Psoas muscle (tissue), 7 donors: ENCODE measurements at regions not wholly inside any gene's neighbourhood (a gene's known extent, or its start where the extent isn't known, plus 50 kb on each side); places are given as distances from the start of the nearest gene placed in this dataset.

Experiments
- ATAC-seq, 4 donors: fragments of 200-7000 bp; cut with Tn5 transposase; one replicate each; pipeline ENCODE4 v1.9.1; 2020; ENCODE audit warnings: moderate library complexity in 3 of 4, mild to moderate bottlenecking in 2 of 4
- DNase-seq, 2 donors: peaks; one replicate each; pipeline ENCODE4 v3.0.0-alpha.2; 2020
- H3K27ac ChIP-seq: fragments of 200-600 bp; one replicate; pipeline ENCODE4 v1.8.0; 2022
- H3K27me3 ChIP-seq, 3 donors: fragments of 200-600 bp in 1 of 3; one replicate each; pipeline versions ENCODE4 v1.6.1 to v1.8.0; 2013 to 2022; ENCODE audit warnings: low read length in 2 of 3, mild to moderate bottlenecking in 2 of 3, moderate library complexity in 1 of 3; ENCODE audit not compliant: insufficient read depth in 3 of 3
- H3K36me3 ChIP-seq, 2 donors: fragments of 200-600 bp in 1 of 2; one replicate each; pipeline versions ENCODE4 v1.6.1 to v1.8.0; 2013 to 2022; ENCODE audit warnings: low read depth in 1 of 2, mild to moderate bottlenecking in 1 of 2, moderate library complexity in 1 of 2; ENCODE audit not compliant: insufficient read depth in 1 of 2
- H3K4me1 ChIP-seq: fragments of 200-600 bp; one replicate; pipeline ENCODE4 v1.8.0; 2022
- H3K4me3 ChIP-seq: fragments of 200-600 bp; one replicate; pipeline ENCODE4 v1.8.0; 2022; ENCODE audit warnings: mild to moderate bottlenecking
- H3K9me3 ChIP-seq: fragments of 200-600 bp; one replicate; pipeline ENCODE4 v1.8.0; 2022
- WGBS, 3 donors: extraction: QIAGEN DNeasy Blood & Tissue Kit; methylation state at CpG; one replicate each; pipeline versions ENCODE4 v1.1.6 to v1.1.7; 2013; 5-methylcytosine and 5-hydroxymethylcytosine counted together
- intact Hi-C, 2 donors: fragments of 100-400 bp; cut with DNase I; formaldehyde crosslinking; loops; one replicate each; pipeline versions ENCODE4 v1.11.0 to v1.14.2; 2022
- TF ChIP-seq, protein P1 (sequence below): fragments of 200-600 bp; IDR thresholded peaks from one replicate; pipeline ENCODE4 v1.8.0; 2022; ENCODE audit warnings: antibody characterized with exemption
- donor health status: healthy with polysubstance abuse.
- donor health status: DM: no; HTN: no; CAD: no; lungs with moderate emphysema.
- donor health status: Bipolar disorder and iron deficiency.
- donor health status: healthy.
- donor health status: DM: yes; HTN: yes; CAD: no.
- donor health status: DM: no; HTN: no; CAD: no.
- donor health status: DM: yes; HTN: yes; CAD: no.

- H3K9me3 ChIP-seq = peaks cover 8% of the 10 kb centered on the region
- no peaks in the 10 kb centered on the region for H3K27me3 ChIP-seq
- 39 to 49% (median 46%) methylated on average over 12 of the region's 12 CpGs for WGBS, 3 donors
- no peaks in the 10 kb centered on the region for H3K36me3 ChIP-seq
- no peaks in the 10 kb centered on the region for H3K4me1 ChIP-seq
- H3K4me3 ChIP-seq = no peak overlapping the region
- intact Hi-C loops = no loop called here
- ATAC-seq (no peak), DNase-seq (no peak)
- TF ChIP-seq, protein P1, sequence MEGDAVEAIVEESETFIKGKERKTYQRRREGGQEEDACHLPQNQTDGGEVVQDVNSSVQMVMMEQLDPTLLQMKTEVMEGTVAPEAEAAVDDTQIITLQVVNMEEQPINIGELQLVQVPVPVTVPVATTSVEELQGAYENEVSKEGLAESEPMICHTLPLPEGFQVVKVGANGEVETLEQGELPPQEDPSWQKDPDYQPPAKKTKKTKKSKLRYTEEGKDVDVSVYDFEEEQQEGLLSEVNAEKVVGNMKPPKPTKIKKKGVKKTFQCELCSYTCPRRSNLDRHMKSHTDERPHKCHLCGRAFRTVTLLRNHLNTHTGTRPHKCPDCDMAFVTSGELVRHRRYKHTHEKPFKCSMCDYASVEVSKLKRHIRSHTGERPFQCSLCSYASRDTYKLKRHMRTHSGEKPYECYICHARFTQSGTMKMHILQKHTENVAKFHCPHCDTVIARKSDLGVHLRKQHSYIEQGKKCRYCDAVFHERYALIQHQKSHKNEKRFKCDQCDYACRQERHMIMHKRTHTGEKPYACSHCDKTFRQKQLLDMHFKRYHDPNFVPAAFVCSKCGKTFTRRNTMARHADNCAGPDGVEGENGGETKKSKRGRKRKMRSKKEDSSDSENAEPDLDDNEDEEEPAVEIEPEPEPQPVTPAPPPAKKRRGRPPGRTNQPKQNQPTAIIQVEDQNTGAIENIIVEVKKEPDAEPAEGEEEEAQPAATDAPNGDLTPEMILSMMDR = peak; percentile 10
- H3K27ac ChIP-seq = no peak overlapping the region
These were observed 270.8 kb downstream of the BMP7 start for GRCh38 chr20:56995635-56996075.

GRCh38 chr20:56996533-56996932 is 269.9 kb downstream of the BMP7 start:
- H3K27me3 ChIP-seq = no peaks in the 10 kb centered on the region
- intact Hi-C loops = no loop called here
- WGBS, 3 donors = 87 to 96% (median 92%) methylated on average over 2 of the region's 2 CpGs

GRCh38 chr20:56998438-56998837 is 268.0 kb downstream of the BMP7 start:
- no peak for ATAC-seq
- intact Hi-C loops = no loop called here
- Histone ChIP-seq H3K27ac (no peak overlapping the region), H3K9me3 (peaks cover 8% of the 10 kb centered on the region), H3K27me3 (no peaks in the 10 kb centered on the region), H3K4me1 (no peaks in the 10 kb centered on the region), H3K4me3 (no peak overlapping the region), H3K36me3 (no peaks in the 10 kb centered on the region)
- no peak for DNase-seq
- TF ChIP-seq, protein P1 = no peak
- WGBS, 3 donors = 83 to 92% (median 92%) methylated on average over 3 of the region's 3 CpGs

More at GRCh38 chr20:56996533-56996932, 269.9 kb downstream of the BMP7 start:
- TF ChIP-seq, protein P1 = no peak
- Histone ChIP-seq H3K27ac (no peak overlapping the region), H3K36me3 (no peaks in the 10 kb centered on the region), H3K4me1 (no peaks in the 10 kb centered on the region), H3K4me3 (no peak overlapping the region), H3K9me3 (peaks cover 8% of the 10 kb centered on the region)
- DNase-seq = no peak
- no peak for ATAC-seq

DNA sequence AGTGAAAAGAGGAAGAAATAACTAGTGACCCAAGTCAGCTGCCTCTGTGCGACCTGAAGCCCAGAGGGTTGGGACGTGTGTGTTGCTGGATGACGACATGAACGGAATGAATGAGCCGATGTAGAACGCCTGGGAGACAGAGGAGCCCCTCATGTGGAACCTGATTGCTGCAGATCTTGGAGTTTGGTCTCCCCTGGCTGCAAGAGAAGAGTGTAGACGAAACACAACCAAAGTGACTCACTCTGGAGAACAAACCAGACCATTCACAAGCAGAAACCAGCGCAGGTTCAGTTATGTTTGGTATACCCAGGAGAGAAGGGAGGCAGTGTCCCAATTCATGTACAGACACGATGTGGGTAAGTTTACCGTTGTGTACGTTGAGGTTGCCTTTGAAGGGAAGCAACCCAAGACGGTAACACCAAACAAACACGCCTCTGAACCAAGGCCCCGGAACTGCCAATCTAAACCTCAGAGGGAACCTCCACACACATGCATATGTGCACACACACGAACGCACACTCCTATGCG is 265.9 kb downstream of the BMP7 start:
- TF ChIP-seq, protein P1 = no peak
- Histone ChIP-seq H3K9me3 (peaks cover 8% of the 10 kb centered on the region), H3K27ac (no peak overlapping the region), H3K4me3 (no peak overlapping the region), H3K27me3 (no peaks in the 10 kb centered on the region), H3K4me1 (no peaks in the 10 kb centered on the region), H3K36me3 (no peaks in the 10 kb centered on the region)
- intact Hi-C loops = no loop called here
- no peak for DNase-seq
- ATAC-seq = no peak
- 82 to 86% (median 83%) methylated on average over 17 of the region's 17 CpGs for WGBS, 3 donors
